ENCODE measurements at regions not wholly inside any gene's neighbourhood (a gene's known extent, or its start where the extent isn't known, plus 50 kb on each side); places are given as distances from the start of the nearest gene placed in this dataset.

GRCh38 chr7:118082506-118082905, 101.5 kb upstream of the LSM8 start:
- Histone ChIP-seq H3K4me3 (ENCODE audit: low read length in 2 of 2) (no peak overlapping the region), H3K27ac (ENCODE audit: low read depth in 1 of 2, low read length in 1 of 2) (no peak overlapping the region), H3K4me1 (ENCODE audit: control insufficient read depth in 2 of 2, insufficient read depth in 2 of 2, low read length in 2 of 2) (no peaks in the 10 kb centered on the region), H3K36me3 (ENCODE audit: control insufficient read depth in 2 of 2, insufficient read depth in 2 of 2, low read length in 1 of 2) (no peaks in the 10 kb centered on the region), H3K9me3 (ENCODE audit: control insufficient read depth in 2 of 2, insufficient read depth in 1 of 2, low read length in 1 of 2) (no peaks in the 10 kb centered on the region), H3K27me3 (ENCODE audit: control insufficient read depth in 2 of 2, insufficient read depth in 1 of 2, low read length in 1 of 2) (no peaks in the 10 kb centered on the region)
- no peak for DNase-seq (ENCODE audit: low read depth in 6 of 9, low spot score in 9 of 9)

- Histone ChIP-seq H3K27ac (ENCODE audit: low read depth in 1 of 2, low read length in 1 of 2) (no peak overlapping the region), H3K36me3 (ENCODE audit: control insufficient read depth in 2 of 2, insufficient read depth in 2 of 2, low read length in 1 of 2) (no peaks in the 10 kb centered on the region), H3K4me1 (ENCODE audit: control insufficient read depth in 2 of 2, insufficient read depth in 2 of 2, low read length in 2 of 2) (no peaks in the 10 kb centered on the region), H3K27me3 (ENCODE audit: control insufficient read depth in 2 of 2, insufficient read depth in 1 of 2, low read length in 1 of 2) (no peaks in the 10 kb centered on the region), H3K9me3 (ENCODE audit: control insufficient read depth in 2 of 2, insufficient read depth in 1 of 2, low read length in 1 of 2) (no peaks in the 10 kb centered on the region), H3K4me3 (ENCODE audit: low read length in 2 of 2) (no peak overlapping the region)
- 87% methylated on average over 3 of the region's 3 CpGs for WGBS
- DNase-seq (ENCODE audit: low read depth in 6 of 9, low spot score in 9 of 9): no peak
Measured at GRCh38 chr7:118085000-118085399, 99.0 kb upstream of the LSM8 start.

- no peaks in the 10 kb centered on the region for H3K9me3 ChIP-seq (ENCODE audit: control insufficient read depth in 2 of 2, insufficient read depth in 1 of 2, low read length in 1 of 2)
- H3K4me1 ChIP-seq (ENCODE audit: control insufficient read depth in 2 of 2, insufficient read depth in 2 of 2, low read length in 2 of 2): no peaks in the 10 kb centered on the region
- no peak overlapping the region for H3K4me3 ChIP-seq (ENCODE audit: low read length in 2 of 2)
- H3K36me3 ChIP-seq (ENCODE audit: control insufficient read depth in 2 of 2, insufficient read depth in 2 of 2, low read length in 1 of 2): no peaks in the 10 kb centered on the region
- WGBS: 90% methylated on average over 2 of the region's 2 CpGs
- H3K27ac ChIP-seq (ENCODE audit: low read depth in 1 of 2, low read length in 1 of 2): no peak overlapping the region
- no peaks in the 10 kb centered on the region for H3K27me3 ChIP-seq (ENCODE audit: control insufficient read depth in 2 of 2, insufficient read depth in 1 of 2, low read length in 1 of 2)
- no peak for DNase-seq (ENCODE audit: low read depth in 6 of 9, low spot score in 9 of 9)
Measured at GRCh38 chr7:118087126-118087525, 96.8 kb upstream of the LSM8 start.

- Histone ChIP-seq H3K4me3 (ENCODE audit: low read length in 2 of 2) (no peak overlapping the region), H3K27me3 (ENCODE audit: control insufficient read depth in 2 of 2, insufficient read depth in 1 of 2, low read length in 1 of 2) (no peaks in the 10 kb centered on the region), H3K36me3 (ENCODE audit: control insufficient read depth in 2 of 2, insufficient read depth in 2 of 2, low read length in 1 of 2) (no peaks in the 10 kb centered on the region), H3K4me1 (ENCODE audit: control insufficient read depth in 2 of 2, insufficient read depth in 2 of 2, low read length in 2 of 2) (no peaks in the 10 kb centered on the region), H3K9me3 (ENCODE audit: control insufficient read depth in 2 of 2, insufficient read depth in 1 of 2, low read length in 1 of 2) (no peaks in the 10 kb centered on the region), H3K27ac (ENCODE audit: low read depth in 1 of 2, low read length in 1 of 2) (no peak overlapping the region)
- no peak for DNase-seq (ENCODE audit: low read depth in 6 of 9, low spot score in 9 of 9)
- WGBS: 98% methylated on average over 1 of the region's 1 CpG
Measured at GRCh38 chr7:118094044-118094443, 89.9 kb upstream of the LSM8 start.

- DNase-seq (ENCODE audit: low read depth in 6 of 9, low spot score in 9 of 9): no peak
- Histone ChIP-seq H3K4me3 (ENCODE audit: low read length in 2 of 2) (no peak overlapping the region), H3K36me3 (ENCODE audit: control insufficient read depth in 2 of 2, insufficient read depth in 2 of 2, low read length in 1 of 2) (no peaks in the 10 kb centered on the region), H3K4me1 (ENCODE audit: control insufficient read depth in 2 of 2, insufficient read depth in 2 of 2, low read length in 2 of 2) (no peaks in the 10 kb centered on the region), H3K27me3 (ENCODE audit: control insufficient read depth in 2 of 2, insufficient read depth in 1 of 2, low read length in 1 of 2) (no peaks in the 10 kb centered on the region), H3K27ac (ENCODE audit: low read depth in 1 of 2, low read length in 1 of 2) (no peak overlapping the region), H3K9me3 (ENCODE audit: control insufficient read depth in 2 of 2, insufficient read depth in 1 of 2, low read length in 1 of 2) (no peaks in the 10 kb centered on the region)
- WGBS: 28% methylated on average over 2 of the region's 2 CpGs
Measured at GRCh38 chr7:118104812-118105441, 79.0 kb upstream of the LSM8 start.

- 97% methylated on average over 2 of the region's 2 CpGs for WGBS
- H3K9me3 ChIP-seq (ENCODE audit: control insufficient read depth in 2 of 2, insufficient read depth in 1 of 2, low read length in 1 of 2): peaks cover 0 to 4% of the 10 kb centered on the region in 2 donors
- H3K27ac ChIP-seq (ENCODE audit: low read depth in 1 of 2, low read length in 1 of 2): no peak overlapping the region
- DNase-seq (ENCODE audit: low read depth in 6 of 9, low spot score in 9 of 9): no peak
- no peaks in the 10 kb centered on the region for H3K27me3 ChIP-seq (ENCODE audit: control insufficient read depth in 2 of 2, insufficient read depth in 1 of 2, low read length in 1 of 2)
- H3K4me1 ChIP-seq (ENCODE audit: control insufficient read depth in 2 of 2, insufficient read depth in 2 of 2, low read length in 2 of 2): no peaks in the 10 kb centered on the region
- no peaks in the 10 kb centered on the region for H3K36me3 ChIP-seq (ENCODE audit: control insufficient read depth in 2 of 2, insufficient read depth in 2 of 2, low read length in 1 of 2)
- H3K4me3 ChIP-seq (ENCODE audit: low read length in 2 of 2): no peak overlapping the region
Measured at GRCh38 chr7:118109607-118110006, 74.4 kb upstream of the LSM8 start.

GRCh38 chr7:118110178-118110925, 73.6 kb upstream of the LSM8 start:
- WGBS: 98% methylated on average over 2 of the region's 2 CpGs

GRCh38 chr7:118111347-118111746, 72.6 kb upstream of the LSM8 start:
- Histone ChIP-seq H3K4me3 (ENCODE audit: low read length in 2 of 2) (no peak overlapping the region), H3K27me3 (ENCODE audit: control insufficient read depth in 2 of 2, insufficient read depth in 1 of 2, low read length in 1 of 2) (no peaks in the 10 kb centered on the region), H3K27ac (ENCODE audit: low read depth in 1 of 2, low read length in 1 of 2) (no peak overlapping the region), H3K9me3 (ENCODE audit: control insufficient read depth in 2 of 2, insufficient read depth in 1 of 2, low read length in 1 of 2) (peaks cover 0 to 4% of the 10 kb centered on the region in 2 donors), H3K36me3 (ENCODE audit: control insufficient read depth in 2 of 2, insufficient read depth in 2 of 2, low read length in 1 of 2) (no peaks in the 10 kb centered on the region), H3K4me1 (ENCODE audit: control insufficient read depth in 2 of 2, insufficient read depth in 2 of 2, low read length in 2 of 2) (no peaks in the 10 kb centered on the region)
- 85% methylated on average over 2 of the region's 2 CpGs for WGBS
- DNase-seq (ENCODE audit: low read depth in 6 of 9, low spot score in 9 of 9): no peak

More at GRCh38 chr7:118110178-118110925, 73.6 kb upstream of the LSM8 start:
- no peaks in the 10 kb centered on the region for H3K27me3 ChIP-seq (ENCODE audit: control insufficient read depth in 2 of 2, insufficient read depth in 1 of 2, low read length in 1 of 2)
- H3K4me3 ChIP-seq (ENCODE audit: low read length in 2 of 2): no peak overlapping the region
- DNase-seq (ENCODE audit: low read depth in 6 of 9, low spot score in 9 of 9): no peak
- H3K9me3 ChIP-seq (ENCODE audit: control insufficient read depth in 2 of 2, insufficient read depth in 1 of 2, low read length in 1 of 2): peaks cover 0 to 4% of the 10 kb centered on the region in 2 donors
- no peaks in the 10 kb centered on the region for H3K36me3 ChIP-seq (ENCODE audit: control insufficient read depth in 2 of 2, insufficient read depth in 2 of 2, low read length in 1 of 2)
- no peak overlapping the region for H3K27ac ChIP-seq (ENCODE audit: low read depth in 1 of 2, low read length in 1 of 2)
- H3K4me1 ChIP-seq (ENCODE audit: control insufficient read depth in 2 of 2, insufficient read depth in 2 of 2, low read length in 2 of 2): no peaks in the 10 kb centered on the region

- no peak for DNase-seq (ENCODE audit: low read depth in 6 of 9, low spot score in 9 of 9)
- H3K9me3 ChIP-seq (ENCODE audit: control insufficient read depth in 2 of 2, insufficient read depth in 1 of 2, low read length in 1 of 2): peaks cover 0 to 4% of the 10 kb centered on the region in 2 donors
- H3K36me3 ChIP-seq (ENCODE audit: control insufficient read depth in 2 of 2, insufficient read depth in 2 of 2, low read length in 1 of 2): no peaks in the 10 kb centered on the region
- no peaks in the 10 kb centered on the region for H3K27me3 ChIP-seq (ENCODE audit: control insufficient read depth in 2 of 2, insufficient read depth in 1 of 2, low read length in 1 of 2)
- H3K4me1 ChIP-seq (ENCODE audit: control insufficient read depth in 2 of 2, insufficient read depth in 2 of 2, low read length in 2 of 2): no peaks in the 10 kb centered on the region
- WGBS: 91% methylated on average over 10 of the region's 10 CpGs
- no peak overlapping the region for H3K27ac ChIP-seq (ENCODE audit: low read depth in 1 of 2, low read length in 1 of 2)
- no peak overlapping the region for H3K4me3 ChIP-seq (ENCODE audit: low read length in 2 of 2)
Measured at GRCh38 chr7:118114175-118114574, 69.8 kb upstream of the LSM8 start.
